G401 (cell line): ENCODE measurements at regions not wholly inside any gene's neighbourhood (a gene's known extent, or its start where the extent isn't known, plus 50 kb on each side); places are given as distances from the start of the nearest gene placed in this dataset.
"Not testable (repeated sequence)": the region's sequence is repeated elsewhere in the genome, so short reads cannot be mapped to it uniquely, and the experiment has no call there.

Experiments used
- DNase-seq: peaks from one replicate; pipeline ENCODE4 v3.0.0-alpha.2; 2015; ENCODE audit warnings: low spot score
- in situ Hi-C: cut with HindIII; loops from 2 replicates; pipeline ENCODE4 v1.10.0; 2016; ENCODE audit warnings: low sequenced_read_pairs, mixed read lengths

DNA sequence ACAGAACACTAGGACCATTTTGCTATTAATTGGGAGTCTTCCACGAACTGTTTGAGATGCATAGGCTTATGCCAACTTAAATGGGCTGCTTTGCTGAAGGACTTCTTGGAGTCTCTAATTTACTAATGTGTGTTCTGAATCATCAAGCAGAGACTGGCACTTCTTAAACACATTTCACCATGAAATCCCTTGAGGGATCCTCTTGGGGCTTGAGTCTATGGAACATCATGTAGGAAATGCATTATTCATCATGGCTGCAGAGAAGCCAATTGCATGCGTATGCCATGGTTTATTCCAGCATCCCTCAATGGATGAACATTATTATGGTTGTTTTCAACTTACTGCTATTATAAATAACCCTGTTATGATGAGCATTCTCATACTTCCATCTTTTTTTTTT, 73.4 kb downstream of the FGD2 start:
- no peak for DNase-seq
- in situ Hi-C loops: no loop called here

DNA sequence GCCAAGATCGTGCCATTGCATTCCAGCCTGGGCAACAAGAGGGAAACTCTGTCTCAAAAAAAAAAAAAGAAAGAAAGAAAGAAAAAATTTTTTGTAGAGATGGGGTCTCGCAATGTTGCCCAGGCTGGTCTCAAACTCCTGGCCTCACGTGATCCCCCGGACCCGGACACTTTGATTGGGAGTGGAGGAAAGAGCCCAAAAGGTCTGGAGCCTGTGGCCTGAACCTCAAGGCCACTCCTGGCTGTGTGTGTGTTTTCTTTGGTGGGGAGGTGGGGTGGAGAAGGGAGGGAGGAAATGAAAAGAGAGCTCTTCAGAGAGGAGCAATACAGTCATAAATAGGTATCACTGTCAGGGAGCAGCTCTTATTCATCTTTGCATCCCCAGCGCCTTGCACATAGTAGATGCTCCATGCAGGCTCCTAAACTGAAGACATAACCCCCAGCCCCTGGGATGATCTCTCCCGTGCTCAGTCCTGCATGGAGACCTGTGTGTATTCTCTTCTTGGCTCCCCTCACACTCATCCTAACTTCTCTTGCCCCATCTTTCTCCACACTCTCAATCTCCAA, 75.7 kb downstream of the FGD2 start:
- in situ Hi-C loops: no loop called here
- no peak for DNase-seq

DNA sequence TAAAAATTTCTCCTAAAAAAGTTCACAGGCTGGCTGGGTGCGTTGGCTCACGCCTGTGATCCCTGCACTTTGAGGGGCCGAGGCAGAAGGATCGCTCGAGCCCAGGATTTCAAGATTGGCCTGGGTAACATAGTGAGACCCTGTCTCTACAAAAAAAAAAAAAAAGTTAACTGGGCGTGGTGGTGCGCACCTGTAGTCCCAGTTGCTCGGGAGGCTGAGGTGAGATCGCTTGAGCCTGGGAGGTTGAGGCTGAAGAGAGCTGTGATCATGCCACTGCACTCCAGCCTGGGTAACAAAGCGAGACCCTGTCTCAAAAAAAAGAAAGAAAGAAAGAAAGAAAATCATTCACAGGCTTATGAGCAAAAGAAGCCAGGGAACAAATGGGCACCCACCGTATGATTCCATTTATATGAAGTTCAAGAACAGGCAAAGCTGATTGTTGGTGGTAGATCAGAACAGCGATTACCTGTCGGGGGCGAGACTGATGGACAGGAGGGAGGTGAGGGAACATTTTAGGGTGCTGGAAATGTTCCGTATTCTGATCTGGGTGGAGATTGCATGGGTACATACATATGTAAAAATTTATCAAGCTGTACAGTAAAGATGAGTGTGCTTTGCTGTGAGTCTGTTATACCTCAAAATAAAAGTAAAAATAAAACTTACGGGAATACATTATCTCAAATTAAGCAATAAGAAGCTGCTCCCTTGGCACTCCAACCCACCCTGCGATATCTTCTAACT, 77.1 kb downstream of the FGD2 start:
- DNase-seq: no peak
- in situ Hi-C loops: no loop called here

DNA sequence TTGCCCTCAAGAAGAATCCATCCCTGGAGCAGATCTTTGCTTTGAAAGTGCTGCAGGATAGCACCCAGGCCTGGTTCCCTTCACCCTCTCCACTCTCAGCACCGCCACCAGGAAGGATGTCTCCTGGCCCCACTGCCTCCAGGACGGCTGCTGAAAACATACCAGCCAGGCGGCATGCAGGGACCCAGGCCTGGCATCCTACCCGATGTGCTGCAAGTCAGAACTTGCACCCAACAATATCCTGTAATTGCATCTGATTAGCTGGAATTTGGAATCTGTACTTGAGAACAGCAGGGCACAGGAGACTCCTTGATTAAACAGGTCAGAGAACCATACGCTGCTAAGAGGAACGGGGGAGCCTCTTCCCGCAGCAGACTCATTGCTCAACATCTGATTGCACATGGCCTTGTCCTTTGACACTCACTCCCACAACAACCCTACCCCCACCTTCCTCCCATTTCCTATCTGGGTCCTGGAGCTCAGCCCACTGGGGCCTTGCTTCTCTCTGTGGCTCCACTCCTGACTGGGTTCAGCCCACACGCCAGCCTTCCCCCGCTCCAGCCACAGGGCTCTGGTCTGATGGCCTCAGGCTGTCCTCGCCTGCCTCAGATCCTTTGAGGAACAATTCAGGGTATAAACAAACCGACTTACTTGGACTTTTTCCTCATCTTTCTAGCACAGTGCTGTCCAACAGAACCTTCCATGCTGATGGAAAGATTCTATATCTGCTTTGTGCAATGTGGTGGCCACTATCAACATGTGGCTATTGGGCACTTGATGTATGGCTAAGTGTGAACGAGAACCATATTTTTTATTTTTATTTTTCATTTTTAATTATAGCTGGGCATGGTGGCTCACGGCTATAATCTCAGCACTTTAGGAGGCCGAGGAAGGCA, 78.0 kb downstream of the FGD2 start:
- no peak for DNase-seq
- in situ Hi-C loops: no loop called here

DNA sequence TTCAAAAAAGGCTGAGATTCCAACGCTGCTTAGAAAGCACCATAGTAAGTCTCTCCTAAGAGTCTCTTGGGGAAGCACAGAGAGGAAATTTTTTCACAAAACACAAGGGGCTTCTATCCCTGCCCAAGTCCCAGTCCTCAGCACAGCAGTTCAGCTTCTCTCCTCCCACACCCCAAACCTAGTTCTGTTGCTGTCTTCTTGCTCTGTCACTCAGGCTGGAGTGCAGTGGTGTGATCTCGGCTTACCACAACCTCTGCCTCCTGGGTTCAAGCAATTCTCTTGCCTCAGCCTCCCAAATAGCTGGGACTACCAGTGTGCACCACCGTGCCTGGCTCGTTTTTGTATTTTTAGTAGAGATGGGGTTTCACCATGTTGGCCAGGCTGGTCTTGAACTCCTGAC, 79.2 kb downstream of the FGD2 start:
- in situ Hi-C loops, DNase-seq: not testable (repeated sequence)

DNA sequence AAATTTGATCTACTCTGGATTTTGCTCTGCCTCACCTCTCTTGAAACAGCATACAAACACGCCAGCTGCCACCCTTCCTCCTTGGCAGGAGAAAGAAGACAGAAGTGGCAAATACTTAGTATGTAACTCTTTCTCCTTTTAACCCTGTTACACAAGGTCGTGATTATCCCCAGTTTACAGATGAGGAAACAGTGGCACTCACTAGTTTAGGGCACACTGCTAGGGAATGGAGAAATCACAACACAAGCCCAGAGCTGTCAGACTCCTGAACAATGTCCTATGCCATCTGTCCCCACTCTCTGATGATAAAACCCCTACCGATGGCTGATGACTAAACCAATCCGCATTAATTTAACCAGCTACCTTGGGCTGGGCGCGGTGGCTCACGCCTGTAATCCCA, 79.7 kb downstream of the FGD2 start:
- DNase-seq: no peak
- in situ Hi-C loops: no loop called here

DNA sequence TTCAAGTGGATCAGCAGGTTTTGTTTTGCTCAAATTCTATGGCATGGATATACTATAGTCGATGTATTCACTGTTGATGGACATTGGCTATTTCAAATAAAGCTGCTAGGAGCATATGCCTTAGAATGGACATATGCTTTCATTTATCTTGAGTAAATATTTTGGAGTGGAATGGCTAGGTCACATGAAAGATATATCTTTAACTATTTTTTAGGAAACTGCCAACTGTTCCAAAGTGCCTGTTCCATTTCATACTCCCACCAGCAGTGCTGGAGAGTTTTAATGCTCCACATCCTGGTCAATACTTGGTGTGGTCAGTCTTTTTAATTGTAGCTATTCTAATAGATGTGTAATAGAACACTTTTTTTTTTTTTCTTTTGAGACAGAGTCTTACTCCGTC, 81.1 kb upstream of the PIM1 start:
- in situ Hi-C loops: no loop called here
- DNase-seq: no peak

DNA sequence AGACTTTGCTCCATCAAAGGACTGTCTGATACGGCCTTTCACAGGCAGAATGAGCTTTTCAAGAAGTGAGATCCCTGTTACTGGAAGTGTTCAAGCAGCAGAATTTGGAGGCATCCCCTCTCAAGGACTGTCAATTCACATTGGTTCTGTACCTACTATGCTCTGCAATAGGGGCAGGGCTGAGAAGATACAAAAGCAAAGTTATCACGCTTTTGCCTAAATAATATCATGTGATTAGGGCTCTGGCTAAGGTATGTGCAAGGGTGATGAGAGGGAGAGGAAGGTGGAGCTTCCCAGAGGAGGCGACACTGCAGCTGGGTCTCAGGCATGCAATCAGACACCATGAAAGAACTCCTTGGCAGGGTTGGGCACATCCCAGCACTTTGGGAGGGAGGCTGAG, 80.2 kb upstream of the PIM1 start:
- DNase-seq: no peak
- in situ Hi-C loops: no loop called here

DNA sequence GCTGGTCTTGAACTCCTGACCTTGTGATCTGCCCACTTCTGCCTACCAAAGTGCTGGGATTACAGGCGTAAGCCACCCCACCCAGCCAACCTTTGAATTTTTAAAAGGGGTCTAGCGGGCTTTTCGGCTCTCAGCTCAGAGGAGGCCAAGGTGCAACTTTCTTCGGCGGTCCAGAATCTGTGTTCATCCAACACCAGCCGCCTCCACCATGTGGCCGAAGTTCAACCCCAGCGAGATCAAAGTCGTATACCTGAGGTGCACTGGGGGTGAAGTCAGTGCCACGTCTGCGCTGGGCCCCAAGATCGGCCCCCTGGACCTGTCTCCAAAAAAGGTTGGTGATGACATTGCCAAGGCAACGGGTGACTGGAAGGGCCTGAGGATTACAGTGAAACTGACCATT, 78.8 kb upstream of the PIM1 start:
- DNase-seq, in situ Hi-C loops: not testable (repeated sequence)

DNA sequence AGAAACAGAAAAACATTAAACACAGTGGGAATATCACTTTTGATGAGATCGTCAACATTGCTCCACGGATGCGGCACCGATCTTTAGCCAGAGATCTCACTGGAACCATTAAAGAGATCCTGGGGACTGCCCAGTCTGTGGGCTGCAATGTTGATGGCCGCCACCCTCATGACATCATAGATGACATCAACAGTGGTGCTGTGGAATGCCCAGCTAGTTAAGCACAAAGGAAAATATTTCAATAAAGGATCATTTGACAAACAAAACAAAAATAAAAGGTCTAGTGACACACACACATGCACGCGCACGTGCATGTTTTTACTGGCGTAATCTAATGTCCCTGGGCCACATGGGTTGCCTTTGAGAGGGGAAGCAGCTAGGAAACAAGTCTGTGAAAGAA, 78.4 kb upstream of the PIM1 start:
- DNase-seq, in situ Hi-C loops: not testable (repeated sequence)

DNA sequence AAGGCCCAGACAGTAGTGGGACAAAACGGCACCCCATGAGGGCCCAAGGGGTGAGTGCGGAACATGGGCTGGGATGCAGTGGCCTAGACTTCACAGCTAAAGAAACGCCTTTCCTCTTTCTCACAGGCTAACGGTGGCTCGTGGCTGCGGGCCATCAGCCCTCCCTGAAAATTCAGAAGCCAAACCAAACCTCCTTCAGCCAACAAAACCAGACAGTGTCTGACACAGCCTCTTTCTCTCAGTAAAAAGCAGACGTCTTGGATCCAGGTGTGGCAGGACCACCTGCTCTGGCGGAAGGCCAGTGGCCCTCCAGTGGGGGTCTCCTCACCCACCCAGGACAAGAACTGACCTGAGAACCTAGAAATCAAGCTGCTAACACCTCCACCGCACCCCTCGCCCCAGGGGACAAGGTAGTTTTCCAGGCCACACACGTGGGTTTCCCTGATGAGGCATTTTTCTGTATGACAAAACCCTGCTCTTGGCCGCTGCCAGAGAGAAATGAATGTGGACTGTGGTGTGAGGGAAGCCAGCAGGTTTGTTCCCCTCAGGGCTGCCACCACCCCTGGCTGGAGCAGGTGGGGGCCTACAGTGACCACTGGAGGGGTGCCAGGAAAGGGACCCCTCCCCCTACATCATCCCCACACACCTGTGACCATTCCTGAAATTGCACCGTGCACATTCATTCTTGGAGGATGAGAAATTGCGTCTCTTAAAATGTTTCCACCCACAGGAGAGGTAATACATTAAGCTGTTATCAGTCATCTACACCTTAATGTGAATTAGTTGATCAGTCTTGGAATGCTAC, 76.8 kb upstream of the PIM1 start:
- DNase-seq: no peak
- in situ Hi-C loops: no loop called here

DNA sequence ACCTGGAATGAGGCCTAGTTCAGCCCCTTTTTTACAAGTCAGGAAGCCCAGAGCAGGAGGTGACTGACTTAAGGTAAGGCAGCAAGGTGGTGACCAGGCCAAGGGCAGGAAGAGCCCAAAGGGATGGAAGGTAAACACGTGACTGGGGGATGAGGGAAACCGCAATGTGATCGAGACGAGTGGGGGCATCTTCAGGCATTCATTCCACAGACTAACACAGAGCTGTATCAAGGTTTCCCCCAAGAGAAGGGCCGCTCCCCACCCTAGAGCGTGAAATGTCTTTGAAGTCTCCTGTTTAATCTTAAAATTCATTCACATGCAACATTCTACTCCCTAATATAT, 76.3 kb upstream of the PIM1 start:
- in situ Hi-C loops: no loop called here
- no peak for DNase-seq

DNA sequence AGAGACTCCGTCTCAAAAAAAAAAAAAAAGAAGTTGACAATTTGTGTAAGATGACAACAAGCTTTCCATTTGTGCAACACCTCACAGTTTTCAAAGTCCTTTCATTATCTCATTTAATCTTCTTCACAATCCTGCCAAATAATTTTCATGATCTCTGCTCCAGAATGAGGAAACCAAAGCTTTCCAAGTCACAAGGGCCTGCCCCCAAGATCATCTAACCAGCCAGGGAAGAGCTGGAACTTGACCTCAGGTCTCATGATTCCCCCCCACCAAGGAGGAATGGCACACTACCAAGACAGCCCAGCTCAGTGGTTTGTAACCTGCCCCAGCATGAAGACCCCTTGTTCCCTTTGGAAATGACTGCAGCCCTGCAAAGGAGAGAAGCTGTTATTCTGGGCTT, 74.0 kb upstream of the PIM1 start:
- in situ Hi-C loops: no loop called here
- DNase-seq: no peak

DNA sequence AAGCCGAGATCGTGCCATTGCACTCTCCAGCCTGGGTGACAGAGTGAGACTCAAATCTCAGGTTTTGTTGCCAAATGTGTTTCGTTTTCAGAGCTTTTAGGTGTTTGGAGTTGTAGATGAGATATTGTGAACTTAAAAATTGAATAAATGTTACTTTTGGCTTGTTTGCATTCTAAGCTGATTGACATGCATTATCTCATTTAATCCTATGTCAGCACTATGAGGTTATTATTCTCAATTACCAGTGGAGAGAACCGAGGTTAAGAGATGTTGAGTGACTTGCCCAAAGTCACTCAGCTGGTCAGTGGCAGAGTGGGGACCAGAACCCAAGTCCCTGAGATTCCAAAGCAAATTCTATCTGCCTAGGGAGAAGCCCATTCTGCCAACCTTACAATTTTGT, 72.6 kb upstream of the PIM1 start:
- no peak for DNase-seq
- in situ Hi-C loops: no loop called here

DNA sequence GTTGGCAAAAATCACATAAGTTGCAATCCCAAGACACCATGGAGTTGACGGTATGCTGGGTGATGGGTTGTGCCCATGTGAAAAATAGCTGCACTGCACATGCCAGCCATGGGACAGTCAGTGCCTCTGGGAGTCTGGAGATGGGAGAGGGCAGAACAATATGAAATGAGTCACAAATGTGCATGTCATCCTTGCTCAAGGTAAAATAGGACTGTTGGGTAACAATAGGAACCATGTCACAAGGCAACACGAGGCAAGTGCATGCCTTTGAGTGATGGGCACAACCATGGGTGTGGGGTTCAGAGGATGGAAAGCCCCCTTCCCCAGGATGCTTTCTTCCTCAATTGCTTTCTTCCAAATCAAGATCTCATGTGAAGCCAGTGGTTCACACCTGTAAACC, 70.5 kb upstream of the PIM1 start:
- in situ Hi-C loops: no loop called here
- no peak for DNase-seq

DNA sequence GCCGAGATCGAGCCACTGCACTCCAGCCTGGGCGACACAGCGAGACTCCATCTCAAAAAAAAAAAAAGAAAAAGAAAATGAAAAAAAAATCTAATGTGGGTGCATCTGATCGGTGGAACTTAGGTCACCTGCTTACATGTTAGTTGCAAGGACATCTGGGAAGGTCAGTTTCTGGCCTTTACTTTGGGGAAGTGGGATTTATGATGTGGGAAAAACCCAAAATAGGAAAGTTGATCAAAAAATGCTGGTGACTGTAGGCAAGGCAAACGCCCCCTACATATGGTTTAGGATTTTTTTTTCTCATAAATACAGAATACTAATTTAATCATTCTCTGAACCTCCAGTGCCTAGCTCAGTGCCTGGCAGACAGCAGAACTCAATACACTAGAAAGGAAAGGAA, 69.2 kb upstream of the PIM1 start:
- in situ Hi-C loops: no loop called here
- DNase-seq: no peak

DNA sequence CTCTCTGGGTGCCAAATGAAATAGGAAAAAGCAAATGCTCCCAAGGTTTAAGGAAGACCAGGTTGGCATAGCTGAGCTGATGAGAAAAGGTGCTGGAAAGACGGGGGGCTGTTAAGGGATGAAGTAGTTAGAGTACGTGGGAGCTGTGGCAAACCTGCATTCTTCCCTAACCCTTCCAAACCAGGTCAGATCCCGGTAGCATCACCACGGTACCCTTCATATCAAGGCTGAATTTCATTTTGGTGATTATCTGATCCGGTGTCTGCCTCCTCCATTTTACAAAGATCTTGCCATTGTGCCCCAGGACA, 68.0 kb upstream of the PIM1 start:
- in situ Hi-C loops: no loop called here

DNA sequence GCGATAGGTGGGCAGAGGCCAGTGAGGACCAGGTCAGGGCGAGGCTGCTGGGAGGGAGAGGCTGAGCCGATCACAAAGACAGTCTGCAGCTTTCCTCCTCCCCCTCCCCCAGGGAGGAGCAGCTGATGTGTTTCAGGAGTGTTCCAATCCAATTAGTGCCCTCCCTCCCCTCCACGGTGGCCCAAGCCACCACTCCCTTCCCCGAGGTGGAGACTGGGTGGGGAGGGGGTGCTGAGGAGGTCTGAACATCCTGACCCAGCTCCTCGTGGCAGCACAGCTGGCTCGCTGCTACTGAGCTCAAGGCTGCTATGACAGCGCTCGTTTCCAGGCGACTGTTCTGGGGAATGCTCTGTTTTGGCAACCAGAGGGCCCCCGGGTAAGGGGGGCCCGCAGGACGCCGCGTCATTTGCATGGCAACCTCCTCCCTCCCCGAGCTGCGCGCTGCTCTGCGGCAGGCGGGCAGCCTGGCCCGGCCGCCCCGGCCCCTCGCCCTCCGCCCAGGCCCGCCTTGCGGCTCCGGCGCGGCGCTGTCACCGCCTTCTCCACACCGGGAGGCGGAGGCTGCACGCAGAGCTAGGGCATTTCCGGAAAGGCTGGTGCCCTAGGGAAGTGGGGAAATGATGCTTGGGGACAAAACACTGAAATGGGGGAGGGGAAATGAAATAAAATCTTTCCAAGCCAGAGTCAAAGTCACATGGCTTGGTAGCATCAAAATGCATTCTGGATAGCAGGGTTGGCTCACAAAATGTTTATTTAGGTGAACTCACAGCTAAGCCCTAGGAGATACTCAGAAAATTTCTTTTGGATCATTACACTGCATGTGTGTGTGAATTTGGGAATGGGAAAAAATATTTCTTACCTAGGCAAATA, 67.4 kb upstream of the PIM1 start:
- in situ Hi-C loops: no loop called here
- peak; percentile 90 for DNase-seq

More for the DNA sequence above, 68.0 kb upstream of the PIM1 start:
- DNase-seq: no peak
